Immature natural killer cell (primary cell): ENCODE measurements at regions not wholly inside any gene's neighbourhood (a gene's known extent, or its start where the extent isn't known, plus 50 kb on each side); places are given as distances from the start of the nearest gene placed in this dataset.

ENCODE experiments used
- DNase-seq, 3 donors: peaks; one replicate each; pipeline ENCODE4 v3.0.0; 2022; ENCODE audit warnings: mixed read lengths in 1 of 3
- H3K27ac Mint-ChIP-seq, 6 donors: one replicate each; pipeline ENCODE4 v1.8.0; 2020; ENCODE audit warnings: mixed read lengths in 6 of 6, mild to moderate bottlenecking in 5 of 6, inconsistent platforms in 4 of 6, moderate library complexity in 3 of 6
- H3K27me3 Mint-ChIP-seq, 3 donors: one replicate each; pipeline ENCODE4 v1.8.0; 2020 to 2021; ENCODE audit warnings: low read depth in 3 of 3, mild to moderate bottlenecking in 3 of 3, mixed read lengths in 3 of 3, moderate library complexity in 3 of 3, inconsistent platforms in 1 of 3
- H3K36me3 Mint-ChIP-seq, 3 donors: one replicate each; pipeline ENCODE4 v1.8.0; 2020; ENCODE audit warnings: mixed read lengths in 3 of 3, inconsistent platforms in 2 of 3, mild to moderate bottlenecking in 2 of 3
- H3K4me1 Mint-ChIP-seq, 2 donors: one replicate each; pipeline ENCODE4 v1.8.0; 2020; ENCODE audit warnings: inconsistent platforms in 2 of 2, mild to moderate bottlenecking in 2 of 2, mixed read lengths in 2 of 2, moderate library complexity in 1 of 2
- H3K4me3 Mint-ChIP-seq, 5 donors: one replicate each; pipeline ENCODE4 v1.8.0; 2020; ENCODE audit warnings: mild to moderate bottlenecking in 5 of 5, mixed read lengths in 5 of 5, inconsistent platforms in 3 of 5, moderate library complexity in 3 of 5
- H3K9me3 Mint-ChIP-seq, 6 donors: one replicate each; pipeline ENCODE4 v1.8.0; 2020; ENCODE audit warnings: mild to moderate bottlenecking in 6 of 6, mixed read lengths in 6 of 6, inconsistent platforms in 4 of 6, moderate library complexity in 3 of 6

DNA sequence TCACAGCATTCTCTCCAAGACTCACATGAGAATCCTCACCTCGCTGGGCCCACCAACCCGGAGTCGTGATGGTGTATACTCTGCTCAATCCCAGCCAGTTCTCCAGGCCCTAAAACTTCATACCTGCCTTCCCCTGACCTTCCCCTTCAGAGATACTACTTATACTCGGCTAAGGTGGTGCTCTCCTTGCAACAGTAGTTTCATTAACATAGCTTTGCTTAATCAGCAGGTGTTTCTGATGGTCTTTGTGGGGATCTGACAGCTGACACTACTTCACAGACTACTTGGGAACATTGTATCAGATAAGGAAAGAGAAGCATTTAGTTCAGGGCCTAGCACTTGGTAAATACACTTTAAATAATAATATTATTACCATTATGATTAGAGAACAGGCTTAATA lies 301.5 kb upstream of the DAB1 start:
- Mint-ChIP-seq H3K36me3 (no peaks in the 10 kb centered on the region), H3K27me3 (peaks cover 0 to 1% (median 0%) of the 10 kb centered on the region in 3 donors), H3K4me3 (no peak overlapping the region), H3K27ac (no peak overlapping the region), H3K9me3 (peaks cover 0 to 1% (median 0%) of the 10 kb centered on the region in 6 donors), H3K4me1 (peaks cover 4 to 6% of the 10 kb centered on the region in 2 donors)
- DNase-seq = no peak

- H3K27me3 Mint-ChIP-seq = peaks cover 0 to 1% (median 0%) of the 10 kb centered on the region in 3 donors
- DNase-seq = no peak
- no peak overlapping the region for H3K27ac Mint-ChIP-seq
- no peaks in the 10 kb centered on the region for H3K36me3 Mint-ChIP-seq
- H3K9me3 Mint-ChIP-seq = peaks cover 0 to 1% (median 0%) of the 10 kb centered on the region in 6 donors
- no peak overlapping the region for H3K4me3 Mint-ChIP-seq
- peaks cover 4 to 6% of the 10 kb centered on the region in 2 donors for H3K4me1 Mint-ChIP-seq
Observed at GRCh38 chr1:57724535-57724934, 300.7 kb upstream of the DAB1 start.

DNA sequence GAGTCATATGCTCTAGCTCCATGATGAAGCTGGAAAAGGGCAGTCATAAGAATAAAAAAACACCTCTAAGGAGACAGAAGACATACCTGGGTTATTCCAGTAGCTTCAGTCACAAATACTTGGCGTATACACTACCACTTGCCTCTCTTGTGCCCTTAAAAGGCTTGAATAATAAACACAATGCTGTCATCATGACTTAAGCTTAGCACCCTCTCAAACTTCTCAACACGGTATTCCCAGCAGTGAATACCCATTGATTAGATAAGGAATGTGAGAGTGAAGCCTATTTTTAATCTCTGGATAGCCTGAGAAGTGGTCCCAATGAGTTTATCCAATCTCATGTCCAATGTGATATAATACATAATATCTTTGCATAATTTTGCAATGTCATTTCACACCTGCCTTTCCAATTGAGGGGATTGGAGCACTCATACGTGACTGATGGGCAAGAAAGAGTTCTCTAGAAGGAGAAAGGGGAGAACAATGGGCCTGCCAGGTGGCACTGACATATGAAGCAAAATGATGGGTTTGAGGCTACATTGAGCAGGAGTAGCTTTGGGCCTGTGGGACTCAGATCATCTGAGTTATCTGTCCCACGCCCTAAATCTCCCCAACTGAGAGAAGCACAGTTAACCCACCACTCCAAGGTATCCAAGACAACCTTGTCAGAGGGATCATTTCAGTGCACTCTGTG lies 298.6 kb upstream of the DAB1 start:
- Mint-ChIP-seq H3K27me3 (peaks cover 0 to 1% (median 0%) of the 10 kb centered on the region in 3 donors), H3K9me3 (peaks cover 0 to 4% (median 0%) of the 10 kb centered on the region in 6 donors), H3K4me1 (peaks cover 0 to 4% of the 10 kb centered on the region in 2 donors), H3K4me3 (no peak overlapping the region), H3K27ac (no peak overlapping the region), H3K36me3 (no peaks in the 10 kb centered on the region)
- DNase-seq = no peak

DNA sequence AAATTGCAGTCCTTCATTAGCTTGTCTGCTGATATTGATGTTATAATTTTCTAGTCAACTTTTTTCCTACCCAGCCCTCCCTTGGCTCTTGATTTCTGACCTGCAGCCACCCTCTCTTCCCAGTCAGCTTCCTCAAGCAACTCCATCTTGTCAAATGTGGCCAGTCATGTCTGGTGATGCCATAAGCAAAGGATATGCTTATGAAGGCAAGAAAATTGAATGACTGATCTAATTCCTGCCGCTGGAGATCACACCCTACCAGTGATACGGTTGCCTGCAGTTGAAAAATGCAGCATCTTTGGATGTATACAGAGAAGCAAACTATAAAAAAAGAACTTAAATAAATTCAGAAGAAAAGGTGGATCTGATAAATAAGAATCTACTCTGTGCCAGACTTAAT lies 297.1 kb upstream of the DAB1 start:
- Mint-ChIP-seq H3K27ac (no peak overlapping the region), H3K4me1 (no peaks in the 10 kb centered on the region), H3K27me3 (peaks cover 0 to 1% (median 0%) of the 10 kb centered on the region in 3 donors), H3K9me3 (peaks cover 0 to 7% (median 0%) of the 10 kb centered on the region in 6 donors), H3K4me3 (no peak overlapping the region), H3K36me3 (no peaks in the 10 kb centered on the region)
- DNase-seq = no peak

DNA sequence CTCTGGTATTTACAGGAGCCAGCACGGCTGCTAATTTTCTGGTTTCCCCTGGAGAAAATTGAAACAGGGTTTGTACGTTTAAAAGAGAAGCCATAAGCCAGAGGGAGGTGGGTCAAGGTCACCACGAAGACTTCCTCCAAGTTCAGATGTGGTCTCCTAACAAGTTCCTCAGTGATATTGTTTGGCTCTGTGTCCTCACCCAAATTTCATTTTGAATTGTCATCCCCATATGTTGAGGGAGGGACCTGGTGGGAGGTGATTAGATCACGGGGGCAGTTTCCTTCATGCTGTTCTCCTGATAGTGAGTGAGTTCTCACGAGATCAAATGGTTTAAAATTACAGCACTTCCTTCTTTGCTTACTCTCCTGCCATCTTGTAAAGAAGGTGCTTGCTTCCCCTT lies 295.4 kb upstream of the DAB1 start:
- DNase-seq = no peak
- Mint-ChIP-seq H3K9me3 (peaks cover 0 to 7% (median 0%) of the 10 kb centered on the region in 6 donors), H3K27me3 (peaks cover 1 to 2% (median 1%) of the 10 kb centered on the region in 3 donors), H3K27ac (no peak overlapping the region), H3K4me1 (no peaks in the 10 kb centered on the region), H3K4me3 (no peak overlapping the region), H3K36me3 (no peaks in the 10 kb centered on the region)

DNA sequence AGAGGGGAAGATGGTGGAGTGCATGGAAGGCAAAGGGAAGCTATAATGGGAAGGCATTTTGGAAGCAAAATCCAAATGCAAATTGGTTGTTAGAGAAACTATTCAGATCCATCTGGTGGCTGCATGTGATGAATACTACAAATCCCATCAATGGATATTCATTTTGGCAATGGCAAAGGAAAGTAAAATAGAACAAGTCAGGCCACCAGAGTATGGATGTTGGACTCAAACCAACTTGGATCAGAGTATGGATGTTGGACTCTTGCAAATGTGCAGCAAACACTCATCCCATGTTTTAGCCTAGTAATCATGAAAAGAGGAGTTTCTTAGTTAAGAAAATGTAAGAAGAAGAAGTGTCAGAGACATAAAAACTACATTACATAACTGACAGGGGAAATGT lies 289.6 kb upstream of the DAB1 start:
- Mint-ChIP-seq H3K36me3 (no peaks in the 10 kb centered on the region), H3K9me3 (peaks cover 0 to 5% (median 0%) of the 10 kb centered on the region in 6 donors), H3K4me3 (no peak overlapping the region), H3K27ac (no peak overlapping the region), H3K27me3 (peaks cover 0 to 3% (median 3%) of the 10 kb centered on the region in 3 donors), H3K4me1 (no peaks in the 10 kb centered on the region)
- DNase-seq = no peak

- Mint-ChIP-seq H3K4me1 (no peaks in the 10 kb centered on the region), H3K27ac (no peak overlapping the region), H3K36me3 (no peaks in the 10 kb centered on the region), H3K4me3 (no peak overlapping the region), H3K27me3 (peaks cover 0 to 3% (median 3%) of the 10 kb centered on the region in 3 donors), H3K9me3 (peaks cover 0 to 4% (median 0%) of the 10 kb centered on the region in 6 donors)
- DNase-seq = no peak
Observed at GRCh38 chr1:57712846-57713245, 289.0 kb upstream of the DAB1 start.

GRCh38 chr1:57711326-57711725 lies 287.5 kb upstream of the DAB1 start:
- H3K9me3 Mint-ChIP-seq = peaks cover 0 to under 1% (median 0%) of the 10 kb centered on the region in 6 donors
- no peaks in the 10 kb centered on the region for H3K36me3 Mint-ChIP-seq
- no peak overlapping the region for H3K27ac Mint-ChIP-seq
- H3K4me1 Mint-ChIP-seq = no peaks in the 10 kb centered on the region
- no peak overlapping the region for H3K4me3 Mint-ChIP-seq
- H3K27me3 Mint-ChIP-seq = peaks cover 0 to 4% (median 3%) of the 10 kb centered on the region in 3 donors
- no peak for DNase-seq

DNA sequence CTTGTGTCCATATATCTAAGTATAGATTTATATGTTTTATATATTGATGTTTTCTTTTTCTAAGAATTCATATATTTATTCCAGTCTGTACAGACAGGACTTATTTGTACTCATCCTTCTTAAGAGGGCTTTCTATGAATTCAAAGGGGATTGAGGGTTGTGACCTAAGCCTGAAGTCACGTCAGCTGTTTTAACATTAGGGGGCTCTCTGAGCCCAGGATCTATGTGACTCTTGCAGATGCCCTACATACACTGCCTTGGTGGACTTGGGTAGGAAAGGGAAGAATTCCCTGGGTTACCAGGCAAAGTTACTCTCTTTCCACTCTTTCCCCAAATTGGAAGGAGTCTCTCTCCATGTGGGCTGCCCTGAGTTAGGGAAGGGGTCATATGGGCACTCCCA lies 283.8 kb upstream of the DAB1 start:
- Mint-ChIP-seq H3K27me3 (peaks cover 0 to 3% (median 1%) of the 10 kb centered on the region in 3 donors), H3K4me3 (no peak overlapping the region), H3K4me1 (no peaks in the 10 kb centered on the region), H3K36me3 (no peaks in the 10 kb centered on the region), H3K27ac (no peak overlapping the region), H3K9me3 (peaks cover 0 to 3% (median 0%) of the 10 kb centered on the region in 6 donors)
- DNase-seq = no peak

DNA sequence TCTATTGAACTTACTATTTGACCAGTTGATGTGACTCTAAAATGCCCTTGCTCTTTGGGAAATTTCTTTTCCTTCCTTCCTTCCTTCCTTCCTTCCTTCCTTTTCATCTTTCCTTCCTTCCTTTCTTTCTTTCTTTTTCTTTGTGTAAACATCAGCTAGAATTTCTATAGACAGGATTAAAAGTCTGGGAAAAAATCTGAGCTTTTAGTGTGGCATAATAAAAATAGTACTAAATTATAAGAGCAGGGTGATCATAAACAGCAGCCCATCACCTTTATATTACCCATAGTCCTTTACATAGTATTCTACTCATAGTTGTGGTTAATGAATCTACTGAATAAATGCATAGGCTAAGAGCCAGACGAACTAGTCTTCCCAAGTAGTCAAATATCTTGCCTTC lies 281.0 kb upstream of the DAB1 start:
- peaks cover 0 to 5% (median 0%) of the 10 kb centered on the region in 3 donors for H3K36me3 Mint-ChIP-seq
- no peak overlapping the region for H3K27ac Mint-ChIP-seq
- no peak overlapping the region for H3K4me3 Mint-ChIP-seq
- peaks cover 0 to 9% (median 0%) of the 10 kb centered on the region in 6 donors for H3K9me3 Mint-ChIP-seq
- H3K4me1 Mint-ChIP-seq = no peaks in the 10 kb centered on the region
- H3K27me3 Mint-ChIP-seq = peaks cover 0 to 2% (median 1%) of the 10 kb centered on the region in 3 donors
- DNase-seq = no peak

- Mint-ChIP-seq H3K27me3 (peaks cover 0 to 2% (median 1%) of the 10 kb centered on the region in 3 donors), H3K4me1 (no peaks in the 10 kb centered on the region), H3K36me3 (peaks cover 0 to 5% (median 0%) of the 10 kb centered on the region in 3 donors), H3K4me3 (no peak overlapping the region), H3K9me3 (peaks cover 0 to 9% (median 0%) of the 10 kb centered on the region in 6 donors), H3K27ac (no peak overlapping the region)
- no peak for DNase-seq
Observed at GRCh38 chr1:57704231-57704630, 280.4 kb upstream of the DAB1 start.

GRCh38 chr1:57696904-57697303 lies 273.0 kb upstream of the DAB1 start:
- Mint-ChIP-seq H3K27me3 (peaks cover 0 to 2% (median 0%) of the 10 kb centered on the region in 3 donors), H3K36me3 (peaks cover 0 to 9% (median 0%) of the 10 kb centered on the region in 3 donors), H3K4me3 (no peak overlapping the region), H3K27ac (no peak overlapping the region), H3K9me3 (peaks cover 5 to 24% (median 19%) of the 10 kb centered on the region in 6 donors), H3K4me1 (no peaks in the 10 kb centered on the region)
- no peak for DNase-seq

DNA sequence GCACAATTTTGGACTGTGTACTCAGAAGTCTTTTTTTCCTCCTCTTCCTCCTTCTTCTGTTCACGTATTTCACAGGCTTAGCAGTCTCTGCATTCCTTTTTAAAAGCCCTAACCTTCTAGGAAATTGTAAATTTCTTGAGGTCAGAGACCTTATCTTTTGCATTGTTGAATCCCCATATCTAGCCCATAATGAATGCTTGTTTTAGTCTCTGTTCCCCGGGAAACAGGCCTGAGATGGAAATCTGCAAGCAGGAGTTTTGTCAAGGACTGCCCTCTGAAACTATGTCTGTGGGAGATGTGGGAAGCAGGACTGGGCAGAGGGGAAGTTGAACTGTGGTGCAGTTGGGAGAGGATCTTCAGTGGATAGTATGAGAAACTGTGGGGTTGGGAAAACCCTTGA lies 272.2 kb upstream of the DAB1 start:
- H3K4me1 Mint-ChIP-seq = no peaks in the 10 kb centered on the region
- no peak for DNase-seq
- peaks cover 0 to 6% (median 0%) of the 10 kb centered on the region in 3 donors for H3K36me3 Mint-ChIP-seq

GRCh38 chr1:57686306-57686705 lies 262.4 kb upstream of the DAB1 start:
- DNase-seq = no peak
- H3K4me3 Mint-ChIP-seq = no peak overlapping the region
- H3K27ac Mint-ChIP-seq = no peak overlapping the region
- H3K4me1 Mint-ChIP-seq = no peaks in the 10 kb centered on the region
- peaks cover 2 to 31% (median 7%) of the 10 kb centered on the region in 6 donors for H3K9me3 Mint-ChIP-seq
- peaks cover 0 to 3% (median 0%) of the 10 kb centered on the region in 3 donors for H3K36me3 Mint-ChIP-seq
- peaks cover 0 to 2% (median 0%) of the 10 kb centered on the region in 3 donors for H3K27me3 Mint-ChIP-seq

More for the DNA sequence above, 272.2 kb upstream of the DAB1 start:
- no peak overlapping the region for H3K27ac Mint-ChIP-seq
- no peak overlapping the region for H3K4me3 Mint-ChIP-seq
- H3K9me3 Mint-ChIP-seq = peaks cover 5 to 24% (median 19%) of the 10 kb centered on the region in 6 donors
- H3K27me3 Mint-ChIP-seq = peaks cover 0 to 2% (median 0%) of the 10 kb centered on the region in 3 donors
